KMS-11 (cell line): ENCODE measurements at regions not wholly inside any gene's neighbourhood (a gene's known extent, or its start where the extent isn't known, plus 50 kb on each side); places are given as distances from the start of the nearest gene placed in this dataset.

ENCODE experiments used
- H2AFZ ChIP-seq: fragments of 200-600 bp; sonication (generic); 2 replicates; pipeline ENCODE4 v1.6.1; 2016; ENCODE audit warnings: antibody characterized with exemption, mixed run types, low read depth
- H3K27ac ChIP-seq: fragments of 200-600 bp; sonication (generic); 2 replicates; pipeline ENCODE4 v1.6.1; 2016; ENCODE audit warnings: mild to moderate bottlenecking, mixed run types
- H3K27me3 ChIP-seq: fragments of 200-600 bp; sonication (generic); 2 replicates; pipeline ENCODE4 v1.6.1; 2017; ENCODE audit warnings: mild to moderate bottlenecking, low read depth, mixed run types, moderate library complexity; ENCODE audit not compliant: insufficient read depth
- H3K36me3 ChIP-seq: fragments of 200-600 bp; sonication (generic); 2 replicates; pipeline ENCODE4 v1.6.1; 2017; ENCODE audit warnings: mild to moderate bottlenecking, mixed run types; ENCODE audit not compliant: insufficient read depth
- H3K4me1 ChIP-seq: fragments of 200-600 bp; sonication (generic); 2 replicates; pipeline ENCODE4 v1.6.1; 2016; ENCODE audit warnings: mild to moderate bottlenecking, low read depth, mixed run types; ENCODE audit not compliant: poor library complexity, severe bottlenecking
- H3K4me2 ChIP-seq: fragments of 200-600 bp; sonication (generic); 2 replicates; pipeline ENCODE4 v1.7.0; 2016; ENCODE audit warnings: mild to moderate bottlenecking, mixed run types
- H3K4me3 ChIP-seq: fragments of 200-600 bp; sonication (generic); IDR thresholded peaks from 2 replicates; pipeline ENCODE4 v1.6.1; 2017; ENCODE audit warnings: low read depth, low read length, mixed read lengths; ENCODE audit not compliant: insufficient read depth
- H3K79me2 ChIP-seq: fragments of 200-600 bp; sonication (generic); 2 replicates; pipeline ENCODE4 v1.6.1; 2016; ENCODE audit warnings: low read depth, mixed run types; ENCODE audit not compliant: insufficient read depth
- H3K9ac ChIP-seq: fragments of 200-600 bp; sonication (generic); 2 replicates; pipeline ENCODE4 v1.6.1; 2016; ENCODE audit warnings: mild to moderate bottlenecking, mixed run types
- H4K20me1 ChIP-seq: fragments of 200-600 bp; sonication (generic); 2 replicates; pipeline ENCODE4 v1.6.1; 2016; ENCODE audit warnings: mild to moderate bottlenecking, mixed run types; ENCODE audit not compliant: insufficient read depth
- CTCF ChIP-seq: fragments of 200-600 bp; sonication (generic); conservative IDR thresholded peaks from 2 replicates; pipeline ENCODE4 v1.6.1; 2017; ENCODE audit warnings: low read depth, mild to moderate bottlenecking, antibody characterized with exemption, low read length, moderate library complexity, mixed read lengths

DNA sequence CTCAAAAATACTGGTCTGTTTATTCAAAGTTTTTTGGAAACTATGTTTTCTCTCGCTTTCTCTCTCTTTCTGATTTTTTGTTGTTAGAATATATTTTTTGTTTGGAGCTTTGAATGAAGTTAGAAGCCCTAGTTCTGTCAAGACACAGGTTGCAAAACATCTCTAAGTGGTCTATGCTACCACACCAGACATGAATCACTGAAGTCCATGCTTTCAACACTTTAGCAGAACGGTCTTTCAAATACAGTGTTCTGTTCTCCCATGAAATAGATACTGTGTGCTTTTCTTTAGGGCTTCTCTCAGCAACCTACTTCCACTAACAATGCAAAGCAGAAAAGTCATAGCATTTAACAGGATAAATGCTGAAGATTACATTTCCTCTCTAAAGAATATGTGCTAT is 392.5 kb downstream of the TMEM167A start:
- Histone ChIP-seq H2AFZ (no peak overlapping the region), H3K4me3 (no peak overlapping the region), H3K27ac (no peak overlapping the region), H4K20me1 (no peaks in the 10 kb centered on the region), H3K4me1 (no peaks in the 10 kb centered on the region), H3K27me3 (no peaks in the 10 kb centered on the region), H3K79me2 (no peaks in the 10 kb centered on the region), H3K9ac (no peak overlapping the region), H3K36me3 (no peaks in the 10 kb centered on the region), H3K4me2 (no peak overlapping the region)
- TF ChIP-seq CTCF: no peak

GRCh38 chr5:82684165-82684564 is 393.0 kb downstream of the TMEM167A start:
- Histone ChIP-seq H3K27ac (no peak overlapping the region), H4K20me1 (no peaks in the 10 kb centered on the region), H3K79me2 (no peaks in the 10 kb centered on the region), H2AFZ (no peak overlapping the region), H3K36me3 (no peaks in the 10 kb centered on the region), H3K4me1 (no peaks in the 10 kb centered on the region), H3K4me2 (no peak overlapping the region), H3K27me3 (no peaks in the 10 kb centered on the region), H3K9ac (no peak overlapping the region), H3K4me3 (no peak overlapping the region)
- no peak for TF ChIP-seq CTCF

DNA sequence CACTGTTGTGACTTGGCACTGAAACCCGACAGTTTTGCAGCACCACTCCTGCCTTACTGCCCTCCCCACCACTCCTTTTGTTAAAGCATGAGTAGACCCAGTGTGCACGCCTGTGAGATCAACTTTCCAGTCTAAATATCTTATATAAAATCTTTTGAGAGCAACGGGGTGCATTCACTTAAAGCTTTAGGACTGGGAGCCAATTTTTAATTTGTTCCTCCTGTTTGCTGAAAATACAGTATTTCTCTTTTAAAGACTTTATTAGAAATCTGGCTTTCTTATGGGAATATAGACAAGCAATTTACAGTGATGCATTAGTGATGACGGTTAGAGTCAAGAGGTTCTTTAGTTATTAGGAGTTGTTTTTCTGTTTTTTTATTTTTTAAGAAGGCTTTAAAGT is 397.5 kb downstream of the TMEM167A start:
- Histone ChIP-seq H3K79me2 (no peaks in the 10 kb centered on the region), H3K36me3 (no peaks in the 10 kb centered on the region), H3K27me3 (no peaks in the 10 kb centered on the region), H3K4me3 (no peak overlapping the region), H2AFZ (no peak overlapping the region), H3K27ac (no peak overlapping the region), H4K20me1 (no peaks in the 10 kb centered on the region), H3K9ac (no peak overlapping the region), H3K4me2 (no peak overlapping the region), H3K4me1 (peaks cover 10% of the 10 kb centered on the region)
- TF ChIP-seq CTCF: no peak

GRCh38 chr5:82676661-82677060 is 398.5 kb upstream of the RPS23 start:
- no peak for TF ChIP-seq CTCF
- Histone ChIP-seq H3K4me3 (no peak overlapping the region), H3K27ac (no peak overlapping the region), H3K9ac (no peak overlapping the region), H2AFZ (no peak overlapping the region), H3K79me2 (no peaks in the 10 kb centered on the region), H3K36me3 (no peaks in the 10 kb centered on the region), H3K4me1 (peaks cover 20% of the 10 kb centered on the region), H4K20me1 (no peaks in the 10 kb centered on the region), H3K27me3 (no peaks in the 10 kb centered on the region), H3K4me2 (no peak overlapping the region)

- no peak overlapping the region for H3K4me2 ChIP-seq
- no peaks in the 10 kb centered on the region for H3K79me2 ChIP-seq
- no peak overlapping the region for H3K9ac ChIP-seq
- H3K36me3 ChIP-seq: no peaks in the 10 kb centered on the region
- no peaks in the 10 kb centered on the region for H3K27me3 ChIP-seq
- H3K27ac ChIP-seq: no peak overlapping the region
- no peak overlapping the region for H2AFZ ChIP-seq
- peaks cover 20% of the 10 kb centered on the region for H3K4me1 ChIP-seq
- H3K4me3 ChIP-seq: no peak overlapping the region
- TF ChIP-seq CTCF: no peak
- no peaks in the 10 kb centered on the region for H4K20me1 ChIP-seq
Observed at GRCh38 chr5:82674671-82675070, 396.5 kb upstream of the RPS23 start.
